NCI-H524 (cell line): ENCODE measurements at regions not wholly inside any gene's neighbourhood (a gene's known extent, or its start where the extent isn't known, plus 50 kb on each side); places are given as distances from the start of the nearest gene placed in this dataset.
"Not testable (repeated sequence)": the region's sequence is repeated elsewhere in the genome, so short reads cannot be mapped to it uniquely, and the experiment has no call there.

Experiments used
- DNase-seq, 2 experiments: peaks; one replicate each; lab custom pipeline; 2025; lab: John Stamatoyannopoulos, UW

- no peak for DNase-seq
These were observed 97.5 kb upstream of the EFEMP1 start for GRCh38 chr2:56021136-56021474.

- DNase-seq = no peak
These were observed 98.0 kb upstream of the EFEMP1 start for GRCh38 chr2:56021579-56021978.

GRCh38 chr2:56025469-56026193 is 102.0 kb upstream of the EFEMP1 start:
- DNase-seq = no peak

- no peak for DNase-seq
These were observed 103.2 kb upstream of the EFEMP1 start for GRCh38 chr2:56026828-56027227.

- peak in 1 of 2 experiments; percentile 58 for DNase-seq
These were observed 106.5 kb upstream of the EFEMP1 start for GRCh38 chr2:56030062-56030461.

GRCh38 chr2:56030901-56031300 is 107.3 kb upstream of the EFEMP1 start:
- DNase-seq = no peak

GRCh38 chr2:56034258-56034657 is 110.7 kb upstream of the EFEMP1 start:
- no peak for DNase-seq

- no peak for DNase-seq
These were observed 116.6 kb upstream of the EFEMP1 start for GRCh38 chr2:56040189-56040588.

- DNase-seq = no peak
These were observed 117.3 kb upstream of the EFEMP1 start for GRCh38 chr2:56040834-56041233.

GRCh38 chr2:56047136-56047535 is 123.6 kb upstream of the EFEMP1 start:
- DNase-seq = no peak

GRCh38 chr2:56049233-56049845 is 125.8 kb upstream of the EFEMP1 start:
- DNase-seq = no peak

- no peak for DNase-seq
These were observed 130.1 kb upstream of the EFEMP1 start for GRCh38 chr2:56053679-56054078.

GRCh38 chr2:56055405-56055804 is 128.4 kb upstream of the CCDC85A start:
- DNase-seq = no peak

GRCh38 chr2:56061327-56061726 is 122.5 kb upstream of the CCDC85A start:
- not testable (repeated sequence) for DNase-seq

GRCh38 chr2:56068746-56069145 is 115.0 kb upstream of the CCDC85A start:
- no peak for DNase-seq

GRCh38 chr2:56077359-56077915 is 106.4 kb upstream of the CCDC85A start:
- DNase-seq = peak in 1 of 2 experiments; percentile 52

- peak in 1 of 2 experiments; percentile 42 for DNase-seq
These were observed 101.1 kb upstream of the CCDC85A start for GRCh38 chr2:56082665-56083064.

- no peak for DNase-seq
These were observed 99.5 kb upstream of the CCDC85A start for GRCh38 chr2:56084111-56084901.

GRCh38 chr2:56086336-56086735 is 97.5 kb upstream of the CCDC85A start:
- no peak for DNase-seq

- no peak for DNase-seq
These were observed 95.4 kb upstream of the CCDC85A start for GRCh38 chr2:56088411-56088810.

GRCh38 chr2:56089931-56090330 is 93.9 kb upstream of the CCDC85A start:
- no peak for DNase-seq

- DNase-seq = no peak
These were observed 83.8 kb upstream of the CCDC85A start for GRCh38 chr2:56099963-56100362.
